ENCODE measurements at regions not wholly inside any gene's neighbourhood (a gene's known extent, or its start where the extent isn't known, plus 50 kb on each side); places are given as distances from the start of the nearest gene placed in this dataset.
"Not testable (repeated sequence)": the region's sequence is repeated elsewhere in the genome, so short reads cannot be mapped to it uniquely, and the experiment has no call there.

GRCh38 chr1:65577278-65577677, 156.8 kb downstream of the LEPR start:
- H3K27me3 ChIP-seq (ENCODE audit: control insufficient read depth, insufficient read depth, low read length): no peaks in the 10 kb centered on the region
- no peak overlapping the region for H3K4me3 ChIP-seq (ENCODE audit: low read depth, low read length)
- no peaks in the 10 kb centered on the region for H3K36me3 ChIP-seq (ENCODE audit: control insufficient read depth, insufficient read depth, low read length)
- H3K4me1 ChIP-seq (ENCODE audit: control insufficient read depth, insufficient read depth, low read length): no peaks in the 10 kb centered on the region
- WGBS (ENCODE audit: insufficient coverage): 76% methylated on average over 2 of the region's 4 CpGs
- H3K27ac ChIP-seq (ENCODE audit: low read depth, low read length): no peak overlapping the region
- H3K9me3 ChIP-seq (ENCODE audit: control insufficient read depth, insufficient read depth, low read length): no peaks in the 10 kb centered on the region
- no peak for DNase-seq (ENCODE audit: low read depth in 4 of 6, low spot score in 6 of 6)

DNA sequence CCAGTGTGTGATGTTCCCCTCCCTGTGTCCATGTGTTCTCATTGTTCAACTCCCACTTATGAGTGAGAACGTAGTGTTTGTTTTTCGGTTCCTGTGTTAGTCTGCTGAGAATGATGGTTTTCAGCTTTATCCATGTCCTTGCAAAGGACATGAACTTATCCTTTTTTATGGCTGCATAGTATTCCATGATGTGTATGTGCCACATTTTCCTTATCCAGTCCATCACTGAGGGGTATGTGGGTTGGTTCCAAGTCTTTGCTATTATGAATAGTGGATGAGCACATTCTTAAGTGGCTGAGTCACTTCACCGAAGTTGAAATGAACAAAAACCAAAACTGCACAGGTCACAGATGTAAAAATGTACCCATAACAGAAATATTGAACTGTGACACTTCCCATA, 157.5 kb downstream of the LEPR start:
- H3K4me1 ChIP-seq (ENCODE audit: control insufficient read depth, insufficient read depth, low read length); DNase-seq (ENCODE audit: low read depth in 4 of 6, low spot score in 6 of 6); H3K36me3 ChIP-seq (ENCODE audit: control insufficient read depth, insufficient read depth, low read length); H3K27ac ChIP-seq (ENCODE audit: low read depth, low read length); H3K27me3 ChIP-seq (ENCODE audit: control insufficient read depth, insufficient read depth, low read length); H3K9me3 ChIP-seq (ENCODE audit: control insufficient read depth, insufficient read depth, low read length); H3K4me3 ChIP-seq (ENCODE audit: low read depth, low read length): not testable (repeated sequence)
- WGBS (ENCODE audit: insufficient coverage): no CpG with 5 or more reads among the region's 3 CpGs

DNA sequence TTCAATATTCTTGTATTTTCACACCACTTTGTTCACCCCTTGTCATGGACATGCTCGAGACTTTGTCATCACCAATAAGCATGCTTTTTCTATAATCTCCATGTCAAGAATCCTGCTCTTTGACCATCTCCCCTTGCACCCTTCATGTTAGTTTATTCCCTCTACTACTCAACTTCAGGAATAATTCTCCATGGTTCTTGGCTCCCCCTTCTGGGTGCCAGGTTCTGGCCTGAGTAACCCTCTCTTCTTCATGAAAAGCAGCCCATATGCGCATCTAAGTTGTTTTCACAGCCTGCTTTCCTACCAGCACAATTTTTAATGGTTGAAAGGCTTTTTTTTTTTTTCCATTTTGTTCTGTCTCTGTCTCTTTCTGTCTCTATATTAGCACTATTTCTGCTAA, 160.7 kb downstream of the LEPR start:
- Histone ChIP-seq H3K36me3 (ENCODE audit: control insufficient read depth, insufficient read depth, low read length) (no peaks in the 10 kb centered on the region), H3K4me1 (ENCODE audit: control insufficient read depth, insufficient read depth, low read length) (no peaks in the 10 kb centered on the region), H3K4me3 (ENCODE audit: low read depth, low read length) (no peak overlapping the region), H3K27me3 (ENCODE audit: control insufficient read depth, insufficient read depth, low read length) (no peaks in the 10 kb centered on the region), H3K27ac (ENCODE audit: low read depth, low read length) (no peak overlapping the region), H3K9me3 (ENCODE audit: control insufficient read depth, insufficient read depth, low read length) (no peaks in the 10 kb centered on the region)
- WGBS (ENCODE audit: insufficient coverage): 100% methylated on average over 2 of the region's 2 CpGs
- no peak for DNase-seq (ENCODE audit: low read depth in 4 of 6, low spot score in 6 of 6)

GRCh38 chr1:65584399-65584798, 163.9 kb downstream of the LEPR start:
- Histone ChIP-seq H3K27ac (ENCODE audit: low read depth, low read length) (no peak overlapping the region), H3K27me3 (ENCODE audit: control insufficient read depth, insufficient read depth, low read length) (no peaks in the 10 kb centered on the region), H3K9me3 (ENCODE audit: control insufficient read depth, insufficient read depth, low read length) (no peaks in the 10 kb centered on the region), H3K4me3 (ENCODE audit: low read depth, low read length) (no peak overlapping the region), H3K36me3 (ENCODE audit: control insufficient read depth, insufficient read depth, low read length) (no peaks in the 10 kb centered on the region), H3K4me1 (ENCODE audit: control insufficient read depth, insufficient read depth, low read length) (no peaks in the 10 kb centered on the region)
- no peak for DNase-seq (ENCODE audit: low read depth in 4 of 6, low spot score in 6 of 6)
- WGBS (ENCODE audit: insufficient coverage): no CpG with 5 or more reads among the region's 2 CpGs

DNA sequence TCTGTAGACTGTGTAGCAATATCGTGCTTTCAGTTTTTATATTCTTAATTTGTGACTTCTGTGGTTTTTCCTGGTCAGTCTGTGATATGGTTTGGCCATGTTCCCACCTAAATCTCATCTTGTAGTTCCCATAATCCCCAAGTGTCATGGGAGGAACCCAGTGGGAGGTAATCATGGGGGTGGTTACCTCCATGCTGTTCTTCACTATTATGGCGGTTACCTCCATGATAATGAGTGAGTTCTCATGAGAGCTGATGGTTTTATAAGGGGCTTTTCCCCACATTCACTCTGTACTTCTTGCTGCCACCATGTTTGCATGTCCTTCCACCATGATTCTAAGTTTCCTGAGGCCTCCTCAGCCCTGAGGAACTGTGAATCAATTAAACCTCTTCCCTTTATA, 169.8 kb downstream of the LEPR start:
- H3K4me1 ChIP-seq (ENCODE audit: control insufficient read depth, insufficient read depth, low read length): no peaks in the 10 kb centered on the region
- H3K36me3 ChIP-seq (ENCODE audit: control insufficient read depth, insufficient read depth, low read length): no peaks in the 10 kb centered on the region
- no peak overlapping the region for H3K27ac ChIP-seq (ENCODE audit: low read depth, low read length)
- no peak overlapping the region for H3K4me3 ChIP-seq (ENCODE audit: low read depth, low read length)
- no peak for DNase-seq (ENCODE audit: low read depth in 4 of 6, low spot score in 6 of 6)
- no peaks in the 10 kb centered on the region for H3K27me3 ChIP-seq (ENCODE audit: control insufficient read depth, insufficient read depth, low read length)
- no peaks in the 10 kb centered on the region for H3K9me3 ChIP-seq (ENCODE audit: control insufficient read depth, insufficient read depth, low read length)
- no CpG with 5 or more reads among the region's 2 CpGs for WGBS (ENCODE audit: insufficient coverage)

DNA sequence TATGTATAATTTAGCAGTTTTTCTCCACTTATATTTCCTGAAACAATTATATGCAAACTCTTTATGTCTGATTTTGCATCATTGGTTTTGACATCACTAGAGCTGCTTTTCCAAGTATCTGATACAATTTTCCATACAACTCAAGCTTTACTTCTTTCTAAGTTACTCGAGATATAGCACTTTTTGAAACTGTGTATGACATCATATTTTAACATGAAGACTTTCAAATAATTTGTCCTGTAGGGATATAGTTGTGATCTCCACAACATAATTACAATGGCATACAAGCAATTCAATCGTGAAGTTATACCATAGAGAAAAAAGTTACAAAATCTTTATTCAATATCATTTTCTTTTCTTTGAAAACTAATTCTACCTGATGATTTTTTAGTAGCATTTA, 173.0 kb downstream of the LEPR start:
- H3K27ac ChIP-seq (ENCODE audit: low read depth, low read length): no peak overlapping the region
- no CpG with 5 or more reads among the region's 2 CpGs for WGBS (ENCODE audit: insufficient coverage)

GRCh38 chr1:65595724-65596123, 175.3 kb downstream of the LEPR start:
- Histone ChIP-seq H3K4me3 (ENCODE audit: low read depth, low read length) (no peak overlapping the region), H3K27ac (ENCODE audit: low read depth, low read length) (no peak overlapping the region), H3K4me1 (ENCODE audit: control insufficient read depth, insufficient read depth, low read length) (no peaks in the 10 kb centered on the region), H3K36me3 (ENCODE audit: control insufficient read depth, insufficient read depth, low read length) (no peaks in the 10 kb centered on the region), H3K27me3 (ENCODE audit: control insufficient read depth, insufficient read depth, low read length) (no peaks in the 10 kb centered on the region), H3K9me3 (ENCODE audit: control insufficient read depth, insufficient read depth, low read length) (no peaks in the 10 kb centered on the region)
- DNase-seq (ENCODE audit: low read depth in 4 of 6, low spot score in 6 of 6): no peak
- WGBS (ENCODE audit: insufficient coverage): no CpG with 5 or more reads among the region's 2 CpGs

More for the DNA sequence above, 173.0 kb downstream of the LEPR start:
- H3K9me3 ChIP-seq (ENCODE audit: control insufficient read depth, insufficient read depth, low read length): no peaks in the 10 kb centered on the region
- DNase-seq (ENCODE audit: low read depth in 4 of 6, low spot score in 6 of 6): no peak
- no peak overlapping the region for H3K4me3 ChIP-seq (ENCODE audit: low read depth, low read length)
- H3K27me3 ChIP-seq (ENCODE audit: control insufficient read depth, insufficient read depth, low read length): no peaks in the 10 kb centered on the region
- H3K36me3 ChIP-seq (ENCODE audit: control insufficient read depth, insufficient read depth, low read length): no peaks in the 10 kb centered on the region
- H3K4me1 ChIP-seq (ENCODE audit: control insufficient read depth, insufficient read depth, low read length): no peaks in the 10 kb centered on the region

DNA sequence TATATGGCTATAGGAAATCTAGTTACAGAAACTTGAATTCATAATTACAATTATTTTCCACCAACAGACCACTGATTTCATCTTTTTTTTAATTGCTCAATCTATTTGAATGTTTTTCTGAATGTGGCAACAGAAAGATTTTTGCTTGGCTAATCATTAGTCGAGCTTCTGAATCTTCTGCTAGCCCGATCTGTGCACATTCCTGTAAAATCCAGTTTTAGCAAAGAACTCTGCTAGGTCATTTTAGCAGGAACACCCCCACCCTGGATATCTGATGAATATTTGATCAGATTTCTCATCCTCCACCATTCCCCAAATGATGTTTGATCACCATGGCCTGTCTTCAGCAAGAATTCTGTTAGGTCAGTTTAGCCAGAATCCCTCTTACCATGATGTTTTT, 176.3 kb downstream of the LEPR start:
- no peaks in the 10 kb centered on the region for H3K36me3 ChIP-seq (ENCODE audit: control insufficient read depth, insufficient read depth, low read length)
- H3K4me1 ChIP-seq (ENCODE audit: control insufficient read depth, insufficient read depth, low read length): no peaks in the 10 kb centered on the region
- no peaks in the 10 kb centered on the region for H3K27me3 ChIP-seq (ENCODE audit: control insufficient read depth, insufficient read depth, low read length)
- H3K4me3 ChIP-seq (ENCODE audit: low read depth, low read length): no peak overlapping the region
- no peak overlapping the region for H3K27ac ChIP-seq (ENCODE audit: low read depth, low read length)
- 100% methylated on average over 2 of the region's 2 CpGs for WGBS (ENCODE audit: insufficient coverage)
- no peaks in the 10 kb centered on the region for H3K9me3 ChIP-seq (ENCODE audit: control insufficient read depth, insufficient read depth, low read length)
- no peak for DNase-seq (ENCODE audit: low read depth in 4 of 6, low spot score in 6 of 6)

DNA sequence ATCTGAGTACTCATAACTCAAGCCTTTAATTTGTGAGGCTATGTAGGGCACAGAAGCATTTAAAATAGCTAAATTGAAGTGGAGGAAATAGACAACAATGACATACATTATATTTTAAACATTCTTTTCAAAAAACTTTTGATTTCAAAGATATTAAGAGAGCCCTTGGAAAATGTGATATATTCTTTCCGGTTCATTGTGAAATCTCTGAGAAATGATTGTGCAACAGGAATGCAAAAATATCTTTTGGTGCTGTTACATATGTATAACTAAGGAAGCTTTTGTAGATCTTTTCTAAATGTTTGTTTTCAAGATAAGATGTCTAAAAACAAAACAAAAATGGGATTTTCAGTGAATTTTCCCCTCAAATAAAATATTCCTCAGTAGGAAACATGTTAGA, 185.2 kb downstream of the LEPR start:
- no CpG with 5 or more reads among the region's 1 CpG for WGBS (ENCODE audit: insufficient coverage)

DNA sequence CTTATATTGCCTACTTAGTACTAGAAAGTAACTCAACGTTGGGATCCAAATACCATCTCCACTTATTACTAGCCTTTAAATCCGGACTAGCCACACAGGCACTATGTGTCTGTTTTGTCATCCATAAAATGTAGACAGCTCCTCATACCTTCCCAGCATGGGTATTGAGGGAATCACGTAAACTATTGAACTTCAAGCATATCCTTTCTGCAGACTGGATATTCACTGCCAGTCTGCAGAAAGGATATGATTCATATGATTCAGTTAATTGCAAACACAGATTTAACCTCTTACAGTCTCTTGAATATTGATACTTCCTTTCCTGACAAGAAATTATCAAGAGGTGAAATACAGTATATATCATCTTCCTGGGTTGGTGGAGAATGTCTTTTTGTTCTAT, 186.0 kb downstream of the LEPR start:
- Histone ChIP-seq H3K4me3 (ENCODE audit: low read depth, low read length) (no peak overlapping the region), H3K9me3 (ENCODE audit: control insufficient read depth, insufficient read depth, low read length) (no peaks in the 10 kb centered on the region), H3K27me3 (ENCODE audit: control insufficient read depth, insufficient read depth, low read length) (no peaks in the 10 kb centered on the region), H3K27ac (ENCODE audit: low read depth, low read length) (no peak overlapping the region), H3K4me1 (ENCODE audit: control insufficient read depth, insufficient read depth, low read length) (no peaks in the 10 kb centered on the region), H3K36me3 (ENCODE audit: control insufficient read depth, insufficient read depth, low read length) (no peaks in the 10 kb centered on the region)
- WGBS (ENCODE audit: insufficient coverage): no CpG with 5 or more reads among the region's 3 CpGs
- DNase-seq (ENCODE audit: low read depth in 4 of 6, low spot score in 6 of 6): no peak

More for the DNA sequence above, 185.2 kb downstream of the LEPR start:
- Histone ChIP-seq H3K27me3 (ENCODE audit: control insufficient read depth, insufficient read depth, low read length) (no peaks in the 10 kb centered on the region), H3K4me3 (ENCODE audit: low read depth, low read length) (no peak overlapping the region), H3K9me3 (ENCODE audit: control insufficient read depth, insufficient read depth, low read length) (no peaks in the 10 kb centered on the region), H3K4me1 (ENCODE audit: control insufficient read depth, insufficient read depth, low read length) (no peaks in the 10 kb centered on the region), H3K36me3 (ENCODE audit: control insufficient read depth, insufficient read depth, low read length) (no peaks in the 10 kb centered on the region), H3K27ac (ENCODE audit: low read depth, low read length) (no peak overlapping the region)
- DNase-seq (ENCODE audit: low read depth in 4 of 6, low spot score in 6 of 6): no peak

Measured in spinal cord (tissue), 9 donors.